ENCODE measurements at regions not wholly inside any gene's neighbourhood (a gene's known extent, or its start where the extent isn't known, plus 50 kb on each side); places are given as distances from the start of the nearest gene placed in this dataset.

GRCh38 chr2:121041516-121041915, 243.5 kb downstream of the TFCP2L1 start:
- Histone ChIP-seq H3K27me3 (ENCODE audit: control insufficient read depth in 2 of 2, insufficient read depth in 2 of 2, low read length in 2 of 2) (no peaks in the 10 kb centered on the region), H3K9me3 (ENCODE audit: control insufficient read depth in 2 of 3, low read length in 3 of 3) (no peaks in the 10 kb centered on the region), H3K4me1 (ENCODE audit: control insufficient read depth in 2 of 2, insufficient read depth in 2 of 2, low read length in 2 of 2) (no peaks in the 10 kb centered on the region), H3K36me3 (ENCODE audit: control insufficient read depth in 2 of 3, insufficient read depth in 3 of 3, low read length in 3 of 3) (no peaks in the 10 kb centered on the region), H3K4me3 (ENCODE audit: low read length) (no peak overlapping the region), H3K27ac (ENCODE audit: low read depth, low read length) (no peak overlapping the region)
- Mint-ChIP-seq H3K9me3 (peaks cover 0 to 2% (median 0%) of the 10 kb centered on the region in 11 donors), H3K4me3 (no peak overlapping the region), H3K4me1 (no peaks in the 10 kb centered on the region), H3K36me3 (no peaks in the 10 kb centered on the region), H3K27ac (no peak overlapping the region), H3K27me3 (peaks cover 0 to 13% (median 5%) of the 10 kb centered on the region in 5 donors)
- ChIA-PET POLR2A (no interaction called here), CTCF (no interaction called here)
- ATAC-seq (no peak), DNase-seq (no peak)
- intact Hi-C loops (cut with micrococcal nuclease), result no loop called here

- Mint-ChIP-seq H3K4me3 (no peak overlapping the region), H3K27ac (no peak overlapping the region), H3K36me3 (no peaks in the 10 kb centered on the region), H3K9me3 (peaks cover 0 to 4% (median 0%) of the 10 kb centered on the region in 11 donors), H3K4me1 (no peaks in the 10 kb centered on the region), H3K27me3 (peaks cover 0 to 6% (median 0%) of the 10 kb centered on the region in 5 donors)
- no peaks in the 10 kb centered on the region for H3K4me1 ChIP-seq (ENCODE audit: control insufficient read depth in 2 of 2, insufficient read depth in 2 of 2, low read length in 2 of 2)
- no peaks in the 10 kb centered on the region for H3K9me3 ChIP-seq (ENCODE audit: control insufficient read depth in 2 of 3, low read length in 3 of 3)
- ATAC-seq (no peak), DNase-seq (no peak)
- POLR2A ChIA-PET, result no interaction called here
- no peak overlapping the region for H3K4me3 ChIP-seq (ENCODE audit: low read length)
- no peaks in the 10 kb centered on the region for H3K36me3 ChIP-seq (ENCODE audit: control insufficient read depth in 2 of 3, insufficient read depth in 3 of 3, low read length in 3 of 3)
- intact Hi-C loops (cut with micrococcal nuclease), result no loop called here
- no peaks in the 10 kb centered on the region for H3K27me3 ChIP-seq (ENCODE audit: control insufficient read depth in 2 of 2, insufficient read depth in 2 of 2, low read length in 2 of 2)
- CTCF ChIA-PET, result no interaction called here
- no peak overlapping the region for H3K27ac ChIP-seq (ENCODE audit: low read depth, low read length)
These were observed 241.8 kb downstream of the TFCP2L1 start for GRCh38 chr2:121043061-121043826.

- no peak for ATAC-seq
- intact Hi-C loops (cut with micrococcal nuclease), result no loop called here
- no peak overlapping the region for H3K27ac Mint-ChIP-seq
- Histone ChIP-seq H3K27me3 (ENCODE audit: control insufficient read depth in 2 of 2, insufficient read depth in 2 of 2, low read length in 2 of 2) (no peaks in the 10 kb centered on the region), H3K4me3 (ENCODE audit: low read length) (no peak overlapping the region), H3K36me3 (ENCODE audit: control insufficient read depth in 2 of 3, insufficient read depth in 3 of 3, low read length in 3 of 3) (no peaks in the 10 kb centered on the region), H3K27ac (ENCODE audit: low read depth, low read length) (no peak overlapping the region), H3K4me1 (ENCODE audit: control insufficient read depth in 2 of 2, insufficient read depth in 2 of 2, low read length in 2 of 2) (no peaks in the 10 kb centered on the region), H3K9me3 (ENCODE audit: control insufficient read depth in 2 of 3, low read length in 3 of 3) (no peaks in the 10 kb centered on the region)
- ChIA-PET POLR2A (no interaction called here), CTCF (no interaction called here)
- H3K4me1 Mint-ChIP-seq, result no peaks in the 10 kb centered on the region
- H3K27me3 Mint-ChIP-seq, result peaks cover 0 to 11% (median 0%) of the 10 kb centered on the region in 5 donors
- no peak overlapping the region for H3K4me3 Mint-ChIP-seq
- no peaks in the 10 kb centered on the region for H3K36me3 Mint-ChIP-seq
- peaks cover 0 to 4% (median 0%) of the 10 kb centered on the region in 11 donors for H3K9me3 Mint-ChIP-seq
- no peak for DNase-seq
These were observed 241.2 kb downstream of the TFCP2L1 start for GRCh38 chr2:121043827-121044222.

GRCh38 chr2:121044412-121044811, 240.6 kb downstream of the TFCP2L1 start:
- no peak overlapping the region for H3K4me3 Mint-ChIP-seq
- intact Hi-C loops (cut with micrococcal nuclease), result no loop called here
- no peaks in the 10 kb centered on the region for H3K27me3 ChIP-seq (ENCODE audit: control insufficient read depth in 2 of 2, insufficient read depth in 2 of 2, low read length in 2 of 2)
- no peaks in the 10 kb centered on the region for H3K4me1 ChIP-seq (ENCODE audit: control insufficient read depth in 2 of 2, insufficient read depth in 2 of 2, low read length in 2 of 2)
- H3K9me3 ChIP-seq (ENCODE audit: control insufficient read depth in 2 of 3, low read length in 3 of 3), result no peaks in the 10 kb centered on the region
- ATAC-seq (no peak), DNase-seq (no peak)
- no peaks in the 10 kb centered on the region for H3K4me1 Mint-ChIP-seq
- POLR2A ChIA-PET, result no interaction called here
- H3K27me3 Mint-ChIP-seq, result peaks cover 0 to 12% (median 0%) of the 10 kb centered on the region in 5 donors
- no peak overlapping the region for H3K27ac Mint-ChIP-seq
- H3K36me3 ChIP-seq (ENCODE audit: control insufficient read depth in 2 of 3, insufficient read depth in 3 of 3, low read length in 3 of 3), result no peaks in the 10 kb centered on the region
- H3K4me3 ChIP-seq (ENCODE audit: low read length), result no peak overlapping the region
- CTCF ChIA-PET, result no interaction called here
- H3K27ac ChIP-seq (ENCODE audit: low read depth, low read length), result no peak overlapping the region
- H3K9me3 Mint-ChIP-seq, result peaks cover 0 to 4% (median 0%) of the 10 kb centered on the region in 11 donors
- no peaks in the 10 kb centered on the region for H3K36me3 Mint-ChIP-seq

GRCh38 chr2:121045245-121045644, 239.8 kb downstream of the TFCP2L1 start:
- H3K4me1 ChIP-seq (ENCODE audit: control insufficient read depth in 2 of 2, insufficient read depth in 2 of 2, low read length in 2 of 2), result no peaks in the 10 kb centered on the region
- intact Hi-C loops (cut with micrococcal nuclease), result no loop called here
- H3K27me3 Mint-ChIP-seq, result peaks cover 0 to 15% (median 0%) of the 10 kb centered on the region in 5 donors
- ATAC-seq (no peak), DNase-seq (no peak)
- H3K36me3 Mint-ChIP-seq, result no peaks in the 10 kb centered on the region
- H3K27ac Mint-ChIP-seq, result no peak overlapping the region
- no peaks in the 10 kb centered on the region for H3K4me1 Mint-ChIP-seq
- no peaks in the 10 kb centered on the region for H3K36me3 ChIP-seq (ENCODE audit: control insufficient read depth in 2 of 3, insufficient read depth in 3 of 3, low read length in 3 of 3)
- no peaks in the 10 kb centered on the region for H3K9me3 ChIP-seq (ENCODE audit: control insufficient read depth in 2 of 3, low read length in 3 of 3)
- H3K27ac ChIP-seq (ENCODE audit: low read depth, low read length), result no peak overlapping the region
- POLR2A ChIA-PET, result no interaction called here
- no peak overlapping the region for H3K4me3 ChIP-seq (ENCODE audit: low read length)
- CTCF ChIA-PET, result no interaction called here
- peaks cover 0 to 4% (median 0%) of the 10 kb centered on the region in 11 donors for H3K9me3 Mint-ChIP-seq
- no peak overlapping the region for H3K4me3 Mint-ChIP-seq
- H3K27me3 ChIP-seq (ENCODE audit: control insufficient read depth in 2 of 2, insufficient read depth in 2 of 2, low read length in 2 of 2), result no peaks in the 10 kb centered on the region

GRCh38 chr2:121046335-121046734, 238.7 kb downstream of the TFCP2L1 start:
- Mint-ChIP-seq H3K4me1 (no peaks in the 10 kb centered on the region), H3K36me3 (no peaks in the 10 kb centered on the region), H3K27ac (no peak overlapping the region), H3K9me3 (peaks cover 0 to 6% (median 0%) of the 10 kb centered on the region in 11 donors), H3K27me3 (peaks cover 0 to 12% (median 2%) of the 10 kb centered on the region in 5 donors), H3K4me3 (no peak overlapping the region)
- H3K4me3 ChIP-seq (ENCODE audit: low read length), result no peak overlapping the region
- H3K9me3 ChIP-seq (ENCODE audit: control insufficient read depth in 2 of 3, low read length in 3 of 3), result no peaks in the 10 kb centered on the region
- no peaks in the 10 kb centered on the region for H3K4me1 ChIP-seq (ENCODE audit: control insufficient read depth in 2 of 2, insufficient read depth in 2 of 2, low read length in 2 of 2)
- H3K36me3 ChIP-seq (ENCODE audit: control insufficient read depth in 2 of 3, insufficient read depth in 3 of 3, low read length in 3 of 3), result no peaks in the 10 kb centered on the region
- no peak for DNase-seq
- ChIA-PET CTCF (no interaction called here), POLR2A (no interaction called here)
- ATAC-seq, result no peak
- H3K27ac ChIP-seq (ENCODE audit: low read depth, low read length), result no peak overlapping the region
- H3K27me3 ChIP-seq (ENCODE audit: control insufficient read depth in 2 of 2, insufficient read depth in 2 of 2, low read length in 2 of 2), result no peaks in the 10 kb centered on the region
- intact Hi-C loops (cut with micrococcal nuclease), result no loop called here

- H3K9me3 Mint-ChIP-seq, result peaks cover 0 to 6% (median 0%) of the 10 kb centered on the region in 11 donors
- H3K4me3 Mint-ChIP-seq, result no peak overlapping the region
- H3K27ac ChIP-seq (ENCODE audit: low read depth, low read length), result no peak overlapping the region
- H3K36me3 Mint-ChIP-seq, result no peaks in the 10 kb centered on the region
- intact Hi-C loops (cut with micrococcal nuclease), result no loop called here
- CTCF ChIA-PET, result no interaction called here
- DNase-seq (no peak), ATAC-seq (no peak)
- H3K4me3 ChIP-seq (ENCODE audit: low read length), result no peak overlapping the region
- no peaks in the 10 kb centered on the region for H3K36me3 ChIP-seq (ENCODE audit: control insufficient read depth in 2 of 3, insufficient read depth in 3 of 3, low read length in 3 of 3)
- no peaks in the 10 kb centered on the region for H3K4me1 Mint-ChIP-seq
- H3K27me3 ChIP-seq (ENCODE audit: control insufficient read depth in 2 of 2, insufficient read depth in 2 of 2, low read length in 2 of 2), result no peaks in the 10 kb centered on the region
- H3K27me3 Mint-ChIP-seq, result peaks cover 0 to 10% (median 6%) of the 10 kb centered on the region in 5 donors
- H3K27ac Mint-ChIP-seq, result no peak overlapping the region
- POLR2A ChIA-PET, result no interaction called here
- H3K4me1 ChIP-seq (ENCODE audit: control insufficient read depth in 2 of 2, insufficient read depth in 2 of 2, low read length in 2 of 2), result no peaks in the 10 kb centered on the region
- H3K9me3 ChIP-seq (ENCODE audit: control insufficient read depth in 2 of 3, low read length in 3 of 3), result no peaks in the 10 kb centered on the region
These were observed 237.6 kb downstream of the TFCP2L1 start for GRCh38 chr2:121047383-121047782.

All from naive thymus-derived CD4-positive, alpha-beta T cell (primary cell).